HG02970 (cell line): ENCODE measurements at regions not wholly inside any gene's neighbourhood (a gene's known extent, or its start where the extent isn't known, plus 50 kb on each side); places are given as distances from the start of the nearest gene placed in this dataset.
"Not testable (repeated sequence)": the region's sequence is repeated elsewhere in the genome, so short reads cannot be mapped to it uniquely, and the experiment has no call there.

Experiments used
- ATAC-seq: cut with Tn5 transposase; IDR thresholded peaks from one replicate; pipeline ENCODE4 v1.9.1; 2021; ENCODE audit warnings: mild to moderate bottlenecking, moderate library complexity, moderate number of reproducible peaks; ENCODE audit not compliant: unreplicated experiment, low FRiP score

GRCh38 chr10:21041763-21042458 is 144.8 kb upstream of the NEBL start:
- no peak for ATAC-seq

GRCh38 chr10:21039721-21040120 is 142.6 kb upstream of the NEBL start:
- no peak for ATAC-seq

GRCh38 chr10:21036757-21037156 is 139.6 kb upstream of the NEBL start:
- no peak for ATAC-seq

- not testable (repeated sequence) for ATAC-seq
Observed at GRCh38 chr10:21034770-21035169, 137.7 kb upstream of the NEBL start.

GRCh38 chr10:21034241-21034640 is 137.1 kb upstream of the NEBL start:
- no peak for ATAC-seq

GRCh38 chr10:21032587-21033319 is 135.6 kb upstream of the NEBL start:
- ATAC-seq: no peak

GRCh38 chr10:21031232-21031795 is 134.2 kb upstream of the NEBL start:
- no peak for ATAC-seq

- ATAC-seq: no peak
Observed at GRCh38 chr10:21030091-21030490, 133.0 kb upstream of the NEBL start.

GRCh38 chr10:21022821-21023220 is 125.7 kb upstream of the NEBL start:
- ATAC-seq: no peak

- ATAC-seq: no peak
Observed at GRCh38 chr10:21021843-21022594, 124.9 kb upstream of the NEBL start.

GRCh38 chr10:21021231-21021630 is 124.1 kb upstream of the NEBL start:
- no peak for ATAC-seq

- no peak for ATAC-seq
Observed at GRCh38 chr10:21020545-21020944, 123.4 kb upstream of the NEBL start.

GRCh38 chr10:21019436-21019835 is 122.3 kb upstream of the NEBL start:
- no peak for ATAC-seq

GRCh38 chr10:21015851-21016250 is 118.7 kb upstream of the NEBL start:
- no peak for ATAC-seq

- ATAC-seq: no peak
Observed at GRCh38 chr10:21014141-21014540, 117.0 kb upstream of the NEBL start.

GRCh38 chr10:21011433-21012018 is 114.4 kb upstream of the NEBL start:
- ATAC-seq: no peak

- ATAC-seq: no peak
Observed at GRCh38 chr10:21010615-21011014, 113.5 kb upstream of the NEBL start.

GRCh38 chr10:21003240-21003822 is 106.2 kb upstream of the NEBL start:
- ATAC-seq: no peak

GRCh38 chr10:21002091-21002878 is 105.2 kb upstream of the NEBL start:
- no peak for ATAC-seq

- no peak for ATAC-seq
Observed at GRCh38 chr10:20999699-21000098, 102.6 kb upstream of the NEBL start.
